Mononuclear cell (primary cell): ENCODE measurements at regions not wholly inside any gene's neighbourhood (a gene's known extent, or its start where the extent isn't known, plus 50 kb on each side); places are given as distances from the start of the nearest gene placed in this dataset.
"Not testable (repeated sequence)": the region's sequence is repeated elsewhere in the genome, so short reads cannot be mapped to it uniquely, and the experiment has no call there.

Experiments used
- H3K27me3 ChIP-seq: 2 replicates; pipeline ENCODE4 v1.6.0; 2011; ENCODE audit warnings: low read length, control low read depth; ENCODE audit not compliant: insufficient read depth
- H3K4me1 ChIP-seq: 2 replicates; pipeline ENCODE4 v1.5.1; 2011; ENCODE audit warnings: mild to moderate bottlenecking, low read length, control low read depth; ENCODE audit not compliant: insufficient read depth
- H3K4me3 ChIP-seq: 2 replicates; pipeline ENCODE4 v1.5.1; 2011; ENCODE audit warnings: mild to moderate bottlenecking, low read length, moderate library complexity
- H3K9me3 ChIP-seq: 2 replicates; pipeline ENCODE4 v1.5.1; 2011; ENCODE audit warnings: low read depth, mild to moderate bottlenecking, control low read depth, low read length

GRCh38 chr2:42984081-42984480 lies 191.7 kb upstream of the HAAO start:
- Histone ChIP-seq H3K27me3 (no peaks in the 10 kb centered on the region), H3K9me3 (no peaks in the 10 kb centered on the region), H3K4me1 (no peaks in the 10 kb centered on the region), H3K4me3 (no peak overlapping the region)

GRCh38 chr2:42980764-42981416 lies 188.5 kb upstream of the HAAO start:
- Histone ChIP-seq H3K9me3 (no peaks in the 10 kb centered on the region), H3K4me3 (no peak overlapping the region), H3K27me3 (no peaks in the 10 kb centered on the region), H3K4me1 (peaks cover 16% of the 10 kb centered on the region)

GRCh38 chr2:42979870-42980763 lies 187.7 kb upstream of the HAAO start:
- H3K9me3 ChIP-seq = no peaks in the 10 kb centered on the region
- no peaks in the 10 kb centered on the region for H3K27me3 ChIP-seq
- no peak overlapping the region for H3K4me3 ChIP-seq
- H3K4me1 ChIP-seq = peaks cover 24% of the 10 kb centered on the region

GRCh38 chr2:42979416-42979869 lies 187.1 kb upstream of the HAAO start:
- Histone ChIP-seq H3K4me3 (no peak overlapping the region), H3K9me3 (no peaks in the 10 kb centered on the region), H3K4me1 (peaks cover 30% of the 10 kb centered on the region), H3K27me3 (no peaks in the 10 kb centered on the region)

GRCh38 chr2:42978887-42979415 lies 186.6 kb upstream of the HAAO start:
- H3K4me1 ChIP-seq = peaks cover 32% of the 10 kb centered on the region
- no peak overlapping the region for H3K4me3 ChIP-seq
- H3K9me3 ChIP-seq = no peaks in the 10 kb centered on the region
- no peaks in the 10 kb centered on the region for H3K27me3 ChIP-seq

GRCh38 chr2:42978175-42978886 lies 185.9 kb upstream of the HAAO start:
- Histone ChIP-seq H3K27me3 (no peaks in the 10 kb centered on the region), H3K9me3 (no peaks in the 10 kb centered on the region), H3K4me3 (no peak overlapping the region), H3K4me1 (peaks cover 32% of the 10 kb centered on the region)

DNA sequence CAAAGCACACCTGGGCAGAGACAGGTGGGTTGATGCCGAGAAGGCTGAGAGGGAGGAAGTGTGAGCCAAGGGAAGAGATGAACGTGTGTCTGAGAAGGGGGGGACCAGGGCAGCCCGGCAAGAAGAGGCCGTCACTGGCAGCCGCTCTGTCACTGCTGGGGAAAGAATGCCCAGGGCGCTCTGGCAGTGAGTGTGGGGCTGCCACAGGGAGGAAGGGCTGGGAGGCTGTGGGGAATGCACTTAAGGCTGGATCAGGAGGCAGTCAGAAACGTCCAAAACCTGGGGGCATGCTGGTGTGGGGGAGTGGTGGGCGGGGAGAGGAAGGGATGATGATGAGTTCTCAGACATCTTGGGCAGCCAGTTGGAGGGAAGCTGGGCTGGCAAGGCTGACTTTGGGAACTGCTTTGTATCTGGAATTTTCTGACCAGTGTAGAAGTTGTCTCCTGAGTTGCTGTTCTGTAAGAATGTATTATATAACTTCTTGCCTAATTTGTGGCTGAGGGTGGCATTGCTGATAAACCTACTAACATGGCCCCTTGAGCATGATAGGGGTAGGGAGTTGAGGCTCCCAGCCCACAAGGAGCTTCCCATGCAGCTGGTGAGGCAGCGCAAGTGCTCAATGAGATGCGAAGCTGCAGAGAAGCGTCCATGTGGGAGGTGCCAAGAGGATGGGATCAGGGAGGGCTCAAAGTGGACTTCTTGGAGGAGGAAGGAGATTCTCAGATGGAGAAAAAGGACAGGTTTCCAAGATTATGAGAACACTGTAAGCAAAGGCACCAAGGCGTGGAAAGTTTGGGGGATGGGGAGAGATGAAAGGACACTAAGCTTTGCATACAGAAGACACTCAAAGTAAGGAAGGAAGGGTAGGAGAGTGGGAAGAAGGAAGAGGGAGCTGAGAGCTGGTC lies 185.1 kb upstream of the HAAO start:
- H3K9me3 ChIP-seq = no peaks in the 10 kb centered on the region
- H3K4me1 ChIP-seq = peaks cover 32% of the 10 kb centered on the region
- no peak overlapping the region for H3K4me3 ChIP-seq
- H3K27me3 ChIP-seq = no peaks in the 10 kb centered on the region

GRCh38 chr2:42976351-42976750 lies 184.0 kb upstream of the HAAO start:
- H3K4me3 ChIP-seq = no peak overlapping the region
- no peaks in the 10 kb centered on the region for H3K9me3 ChIP-seq
- peaks cover 32% of the 10 kb centered on the region for H3K4me1 ChIP-seq
- no peaks in the 10 kb centered on the region for H3K27me3 ChIP-seq

- Histone ChIP-seq H3K27me3 (no peaks in the 10 kb centered on the region), H3K4me3 (no peak overlapping the region), H3K9me3 (no peaks in the 10 kb centered on the region), H3K4me1 (peaks cover 45% of the 10 kb centered on the region)
These were observed 182.6 kb upstream of the HAAO start for GRCh38 chr2:42974721-42975717.

GRCh38 chr2:42974169-42974720 lies 181.9 kb upstream of the HAAO start:
- Histone ChIP-seq H3K4me1 (peaks cover 47% of the 10 kb centered on the region), H3K9me3 (no peaks in the 10 kb centered on the region), H3K4me3 (no peak overlapping the region), H3K27me3 (no peaks in the 10 kb centered on the region)

DNA sequence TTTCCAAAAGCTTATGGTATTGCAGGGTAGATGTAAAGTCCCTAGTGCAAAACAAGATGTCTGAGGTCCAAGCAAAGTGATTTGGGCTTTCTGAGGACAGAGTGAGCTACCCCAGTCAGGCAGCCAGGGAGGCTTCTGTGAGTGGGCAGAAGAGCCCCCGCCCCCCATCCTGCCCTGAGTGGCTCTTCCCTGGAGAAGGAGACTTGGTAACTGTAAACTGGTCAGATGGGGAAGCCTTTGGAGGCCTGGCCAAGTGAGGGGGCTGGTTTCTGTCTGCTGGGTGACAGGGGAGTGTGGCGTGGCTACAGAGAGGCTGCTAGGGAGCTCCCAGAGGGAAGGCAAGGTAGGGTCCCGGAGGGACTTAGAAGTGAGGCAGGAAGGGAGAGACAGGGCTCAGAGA lies 181.3 kb upstream of the HAAO start:
- Histone ChIP-seq H3K4me1 (peaks cover 47% of the 10 kb centered on the region), H3K4me3 (no peak overlapping the region), H3K9me3 (no peaks in the 10 kb centered on the region), H3K27me3 (no peaks in the 10 kb centered on the region)

GRCh38 chr2:42972933-42973516 lies 180.6 kb upstream of the HAAO start:
- not testable (repeated sequence) for H3K9me3 ChIP-seq, H3K4me3 ChIP-seq, H3K27me3 ChIP-seq
- peaks cover 53% of the 10 kb centered on the region for H3K4me1 ChIP-seq
